Right ventricle myocardium superior (tissue), 1 donor: ENCODE measurements at regions not wholly inside any gene's neighbourhood (a gene's known extent, or its start where the extent isn't known, plus 50 kb on each side); places are given as distances from the start of the nearest gene placed in this dataset.
A peak's percentile ranks its signal among the peaks of the same experiment; 100 is the strongest.

Source experiments
- ATAC-seq: fragments of 200-7000 bp; cut with Tn5 transposase; one replicate; pipeline ENCODE4 v1.9.1; 2020; ENCODE audit warnings: mild to moderate bottlenecking; ENCODE audit not compliant: poor library complexity
- DNase-seq: peaks from one replicate; pipeline ENCODE4 v3.0.0-alpha.2; 2020
- intact Hi-C: fragments of 100-400 bp; cut with DNase I; formaldehyde crosslinking; loops from one replicate; pipeline ENCODE4 v1.11.2; 2022
- donor health status: DM: no; HTN: yes; CAD: no; lungs with severe emphysema.

- peak; percentile 91 for ATAC-seq
- no peak for DNase-seq
- intact Hi-C loops, result no loop called here
Observed at GRCh38 chr5:142512043-142513042, 173.5 kb downstream of the FGF1 start.

GRCh38 chr5:142511358-142511757 is 174.5 kb downstream of the FGF1 start:
- ATAC-seq (no peak), DNase-seq (no peak)
- intact Hi-C loops, result no loop called here

- DNase-seq (no peak), ATAC-seq (no peak)
- intact Hi-C loops, result no loop called here
Observed at GRCh38 chr5:142509026-142509425, 176.9 kb downstream of the FGF1 start.

- DNase-seq, result no peak
- intact Hi-C loops, result no loop called here
- ATAC-seq, result no peak
Observed at GRCh38 chr5:142508591-142508990, 177.3 kb downstream of the FGF1 start.

- DNase-seq, result no peak
- peak; percentile 29 for ATAC-seq
- intact Hi-C loops, result no loop called here
Observed at GRCh38 chr5:142507531-142508372, 178.1 kb downstream of the FGF1 start.

GRCh38 chr5:142506756-142507155 is 179.1 kb downstream of the FGF1 start:
- intact Hi-C loops, result no loop called here
- peak; percentile 25 for ATAC-seq
- DNase-seq, result no peak

GRCh38 chr5:142506046-142506445 is 179.8 kb downstream of the FGF1 start:
- ATAC-seq (no peak), DNase-seq (no peak)
- intact Hi-C loops, result no loop called here

- intact Hi-C loops, result no loop called here
- ATAC-seq (no peak), DNase-seq (no peak)
Observed at GRCh38 chr5:142501890-142502289, 177.1 kb upstream of the SPRY4 start.

GRCh38 chr5:142500227-142500905 is 175.5 kb upstream of the SPRY4 start:
- intact Hi-C loops, result no loop called here
- no peak for DNase-seq
- no peak for ATAC-seq

GRCh38 chr5:142499591-142500226 is 174.9 kb upstream of the SPRY4 start:
- intact Hi-C loops, result no loop called here
- ATAC-seq (no peak), DNase-seq (no peak)

- DNase-seq (no peak), ATAC-seq (no peak)
Observed at GRCh38 chr5:142498298-142498697, 173.5 kb upstream of the SPRY4 start.

GRCh38 chr5:142495531-142495930 is 170.7 kb upstream of the SPRY4 start:
- intact Hi-C loops, result no loop called here
- no peak for ATAC-seq

More at GRCh38 chr5:142498298-142498697, 173.5 kb upstream of the SPRY4 start:
- intact Hi-C loops, result no loop called here

GRCh38 chr5:142493875-142494518 is 169.2 kb upstream of the SPRY4 start:
- intact Hi-C loops, result no loop called here
- no peak for DNase-seq
- ATAC-seq, result no peak

More at GRCh38 chr5:142495531-142495930, 170.7 kb upstream of the SPRY4 start:
- DNase-seq, result no peak

GRCh38 chr5:142492781-142493281 is 168.0 kb upstream of the SPRY4 start:
- ATAC-seq (peak; percentile 76), DNase-seq (no peak)
- intact Hi-C loops, result no loop called here

GRCh38 chr5:142491679-142492078 is 166.9 kb upstream of the SPRY4 start:
- no peak for ATAC-seq
- intact Hi-C loops, result no loop called here
- DNase-seq, result no peak

- DNase-seq (no peak), ATAC-seq (no peak)
- intact Hi-C loops, result no loop called here
Observed at GRCh38 chr5:142491270-142491669, 166.4 kb upstream of the SPRY4 start.

- intact Hi-C loops, result no loop called here
- DNase-seq (no peak), ATAC-seq (no peak)
Observed at GRCh38 chr5:142486581-142486980, 161.8 kb upstream of the SPRY4 start.

- ATAC-seq, result no peak
- no peak for DNase-seq
Observed at GRCh38 chr5:142486020-142486419, 161.2 kb upstream of the SPRY4 start.

More at GRCh38 chr5:142486020-142486419, 161.2 kb upstream of the SPRY4 start:
- intact Hi-C loops, result no loop called here
